ENCODE measurements at regions not wholly inside any gene's neighbourhood (a gene's known extent, or its start where the extent isn't known, plus 50 kb on each side); places are given as distances from the start of the nearest gene placed in this dataset.

- no peak for TF ChIP-seq CTCF (conservative IDR thresholded peaks at IDR 0.05; ENCODE audit: low read depth in 2 of 2)
- no peak for TF ChIP-seq ETS1 (IDR thresholded peaks at IDR 0.05)
- no peak for TF ChIP-seq JUNB (IDR thresholded peaks at IDR 0.05; ENCODE audit: unreplicated experiment)
- no peak for TF ChIP-seq EZH2 (IDR thresholded peaks at IDR 0.05; ENCODE audit: low read depth, unreplicated experiment)
- TF ChIP-seq REST (IDR thresholded peaks at IDR 0.05; ENCODE audit: unreplicated experiment) = no peak
- TF ChIP-seq POLR2AphosphoS5 (IDR thresholded peaks at IDR 0.05; ENCODE audit: low read depth) = no peak
- TF ChIP-seq STAT1 (IDR thresholded peaks at IDR 0.05; ENCODE audit: unreplicated experiment) = no peak
- no peak for TF ChIP-seq EZH2phosphoT487 (IDR thresholded peaks at IDR 0.05; ENCODE audit: unreplicated experiment)
These were observed 69.0 kb upstream of the IQCM start for GRCh38 chr4:149884529-149885181.
